ENCODE measurements at regions not wholly inside any gene's neighbourhood (a gene's known extent, or its start where the extent isn't known, plus 50 kb on each side); places are given as distances from the start of the nearest gene placed in this dataset.
A peak's percentile ranks its signal among the peaks of the same experiment; 100 is the strongest.

DNA sequence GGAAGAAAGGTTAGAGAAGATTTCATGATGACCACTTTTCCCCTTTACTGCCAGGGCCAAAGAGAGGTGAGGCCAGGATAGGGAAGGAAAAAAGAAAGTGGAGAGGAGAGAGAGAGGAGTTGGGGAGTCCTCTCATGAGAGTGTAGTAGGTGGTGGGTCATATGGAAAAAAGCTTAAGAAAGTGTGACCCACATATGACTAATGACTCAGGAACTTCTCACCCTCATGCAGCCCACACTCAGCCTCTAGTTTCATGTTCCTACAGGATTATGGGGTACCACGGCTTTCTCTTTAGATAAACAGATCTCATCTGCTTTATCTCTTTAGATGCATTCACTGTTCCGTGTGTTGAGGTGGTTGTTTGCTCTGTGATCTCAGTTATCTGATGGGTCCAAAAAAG is 462.5 kb upstream of the IGFBP3 start:
- FAIRE-seq = no peak
- no peak for DNase-seq (ENCODE audit: low spot score in 2 of 2)

DNA sequence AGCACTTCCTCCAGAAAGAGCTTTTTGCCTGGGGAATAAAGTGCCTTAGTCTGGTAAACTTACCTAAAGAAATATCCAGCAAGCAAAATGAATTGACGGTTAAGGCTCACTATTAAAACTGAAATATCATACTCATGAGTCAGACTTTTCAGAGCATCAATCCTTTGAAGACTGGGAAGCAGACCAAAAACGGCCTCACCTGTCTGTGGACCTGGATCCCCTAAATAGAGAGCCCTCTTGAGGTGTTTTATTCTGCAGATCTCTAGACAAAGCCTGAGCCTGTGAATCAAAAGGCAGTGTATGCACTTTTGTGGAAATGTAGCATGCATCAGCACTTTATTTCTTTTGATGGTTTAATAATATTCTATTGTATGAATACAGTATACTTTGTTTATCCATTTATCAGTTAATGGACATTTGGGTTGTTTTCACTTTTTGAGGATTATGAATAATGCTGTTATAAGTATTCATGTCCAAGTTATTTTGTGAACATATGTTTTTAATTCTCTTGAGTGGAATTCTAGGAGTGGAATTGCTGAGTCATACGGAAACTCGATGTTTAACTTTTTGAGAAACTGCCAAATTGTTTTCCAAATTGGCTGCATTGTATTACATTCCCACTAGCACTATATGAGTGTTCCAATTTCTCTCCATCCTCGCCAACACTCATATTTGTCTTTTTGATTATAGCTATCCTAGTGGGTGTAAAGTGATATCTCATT is 449.0 kb upstream of the IGFBP3 start:
- FAIRE-seq = no peak
- DNase-seq (ENCODE audit: low spot score in 2 of 2) = no peak

DNA sequence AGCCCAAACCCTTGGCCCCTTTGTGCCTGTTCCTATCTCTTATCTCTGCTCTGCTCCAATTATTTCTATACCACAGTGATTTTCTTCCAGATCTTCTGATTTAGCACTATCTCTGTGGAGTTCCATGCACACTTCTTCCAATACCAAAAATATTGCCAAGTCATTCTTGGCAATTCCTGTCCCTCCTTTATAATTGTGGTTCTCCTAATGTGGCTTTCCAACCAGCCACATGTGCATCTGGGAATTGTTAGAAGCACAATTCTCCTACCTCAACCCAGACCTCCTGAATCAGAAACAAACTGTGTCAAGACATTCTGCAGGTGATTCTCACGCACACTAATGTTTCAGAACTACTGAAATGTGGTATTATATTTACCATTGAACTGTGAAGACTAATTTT is 447.8 kb upstream of the IGFBP3 start:
- FAIRE-seq = no peak
- DNase-seq (ENCODE audit: low spot score in 2 of 2) = no peak

- FAIRE-seq (no peak), DNase-seq (ENCODE audit: low spot score in 2 of 2) (no peak)
Measured at GRCh38 chr7:46366526-46366925, 445.5 kb upstream of the IGFBP3 start.

DNA sequence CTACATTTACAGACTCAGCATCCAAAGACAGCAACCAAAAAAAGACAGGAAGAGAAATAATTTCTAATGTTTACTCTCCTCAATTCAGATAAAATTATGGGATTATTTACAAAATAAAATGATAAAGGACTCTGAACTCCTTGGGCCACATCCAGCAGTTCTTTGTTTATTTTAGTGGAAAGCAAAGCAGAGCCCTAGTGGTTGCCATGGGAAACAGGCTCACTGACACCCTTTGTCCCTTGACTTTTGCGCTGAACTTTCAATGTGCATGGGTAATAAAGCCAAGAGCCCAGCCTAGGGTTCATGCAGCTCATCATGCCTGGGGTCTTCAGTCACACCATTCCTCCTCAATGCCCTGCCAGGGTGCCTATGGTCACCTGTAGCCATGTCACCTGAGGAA is 442.6 kb upstream of the IGFBP3 start:
- FAIRE-seq (no peak), DNase-seq (ENCODE audit: low spot score in 2 of 2) (no peak)

- DNase-seq (ENCODE audit: low spot score in 2 of 2) (no peak), FAIRE-seq (no peak)
Measured at GRCh38 chr7:46360811-46361210, 439.7 kb upstream of the IGFBP3 start.

DNA sequence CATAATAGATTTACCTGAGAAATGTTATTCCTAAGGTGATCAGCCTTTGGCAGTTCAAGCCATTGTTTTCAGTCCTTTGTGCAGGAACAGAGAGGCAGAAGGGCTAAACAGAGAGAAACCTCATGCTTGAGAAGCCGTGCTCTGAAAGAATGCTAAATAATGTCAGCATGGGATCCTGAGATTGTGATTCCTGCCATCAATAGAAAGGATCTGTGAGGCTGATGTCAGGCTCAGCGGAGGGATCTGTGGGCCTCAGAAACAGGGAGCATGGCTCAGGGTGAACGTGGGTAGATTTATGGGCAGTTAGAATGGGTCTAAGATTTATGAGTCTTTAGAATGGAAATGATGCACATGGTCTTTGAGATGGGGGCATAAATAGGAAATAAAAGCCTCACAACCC is 439.2 kb upstream of the IGFBP3 start:
- FAIRE-seq (no peak), DNase-seq (ENCODE audit: low spot score in 2 of 2) (no peak)

GRCh38 chr7:46357851-46358250 is 436.8 kb upstream of the IGFBP3 start:
- FAIRE-seq (no peak), DNase-seq (ENCODE audit: low spot score in 2 of 2) (no peak)

DNA sequence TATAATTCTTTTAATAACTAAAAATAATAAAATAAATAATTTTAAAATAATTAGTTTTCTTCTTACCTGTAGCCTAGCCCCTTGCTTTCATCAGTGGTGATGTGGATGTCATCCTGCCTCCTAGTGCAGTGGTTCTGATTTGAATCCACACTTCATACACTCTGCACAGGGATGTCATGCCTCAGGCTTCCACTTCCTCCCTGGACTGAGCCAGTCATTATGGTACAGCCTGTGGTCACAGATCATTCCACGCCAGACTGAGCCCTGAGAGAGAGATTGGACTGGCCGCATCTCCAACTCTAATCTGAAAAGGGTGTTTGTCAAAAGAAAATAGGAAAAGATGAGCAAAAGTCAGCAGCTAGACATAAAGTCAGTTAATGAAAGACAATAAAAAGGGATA is 436.2 kb upstream of the IGFBP3 start:
- FAIRE-seq (no peak), DNase-seq (ENCODE audit: low spot score in 2 of 2) (no peak)

DNA sequence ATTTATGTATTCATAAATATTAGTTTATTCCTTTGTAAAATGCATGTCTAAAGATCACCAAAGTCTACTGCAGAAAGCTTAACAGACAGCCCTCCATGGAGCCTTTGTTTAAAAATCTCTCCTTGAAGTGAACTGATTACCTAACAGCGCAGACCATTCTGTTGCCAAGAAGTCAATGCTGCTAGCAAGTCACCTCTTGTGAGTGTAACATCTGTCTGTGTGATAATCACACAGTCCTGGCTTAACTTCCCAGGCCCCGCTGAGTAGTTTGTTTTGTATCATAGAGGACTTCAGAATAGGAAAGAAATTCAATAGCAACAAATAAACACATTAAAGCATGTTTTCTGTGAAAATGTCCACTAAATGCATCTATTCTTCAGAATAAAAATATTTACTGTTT is 435.3 kb upstream of the IGFBP3 start:
- FAIRE-seq (no peak), DNase-seq (ENCODE audit: low spot score in 2 of 2) (no peak)

GRCh38 chr7:46355331-46355730 is 434.3 kb upstream of the IGFBP3 start:
- DNase-seq (ENCODE audit: low spot score in 2 of 2) = no peak
- FAIRE-seq = no peak

DNA sequence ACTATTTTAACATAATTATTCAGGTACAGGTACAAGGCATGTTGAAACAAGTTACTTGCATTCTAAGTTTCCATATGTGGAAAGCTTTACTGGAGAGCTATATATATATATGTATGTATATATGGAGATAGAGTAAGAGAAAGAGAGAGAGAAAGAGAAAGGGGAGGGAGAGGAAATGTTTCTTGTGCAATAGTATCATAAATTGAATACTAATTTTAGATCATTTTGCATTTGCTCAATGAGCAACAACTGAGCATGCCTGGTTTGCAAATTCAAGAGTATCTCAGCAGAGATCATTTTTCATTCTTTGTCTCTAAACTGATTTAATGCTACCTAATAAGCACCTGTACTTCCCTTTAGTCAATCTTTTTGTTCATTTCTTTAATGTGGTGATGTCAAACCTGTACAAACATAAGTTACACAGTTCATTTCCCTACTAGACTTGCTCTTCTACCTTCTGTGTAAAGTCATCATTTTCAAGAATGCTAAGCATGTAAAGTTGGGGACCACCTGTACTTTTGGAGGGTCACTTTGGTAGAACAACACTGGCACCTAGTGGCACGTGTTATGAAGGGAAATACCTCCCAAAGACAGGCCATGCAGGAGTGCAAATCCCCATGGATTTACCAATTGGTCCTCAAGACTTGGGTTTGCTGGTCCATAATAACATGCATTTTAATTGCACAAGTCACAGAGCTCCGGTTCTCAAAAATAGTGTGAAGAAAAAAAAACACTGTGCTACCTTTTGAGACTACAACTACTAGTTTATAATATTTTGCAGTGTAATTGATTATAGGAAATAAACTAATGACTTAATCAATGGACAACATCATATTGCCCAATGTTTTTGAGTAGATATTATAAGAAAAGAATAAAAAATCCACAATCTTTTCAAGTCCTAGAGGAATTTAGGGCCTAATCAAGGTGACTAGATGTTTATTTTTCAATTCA is 431.2 kb upstream of the IGFBP3 start:
- FAIRE-seq = no peak
- peak in 1 of 2 donors; percentile 46 for DNase-seq (ENCODE audit: low spot score in 2 of 2)

- DNase-seq (ENCODE audit: low spot score in 2 of 2) = no peak
- FAIRE-seq = no peak
Measured at GRCh38 chr7:46349490-46349889, 428.4 kb upstream of the IGFBP3 start.

DNA sequence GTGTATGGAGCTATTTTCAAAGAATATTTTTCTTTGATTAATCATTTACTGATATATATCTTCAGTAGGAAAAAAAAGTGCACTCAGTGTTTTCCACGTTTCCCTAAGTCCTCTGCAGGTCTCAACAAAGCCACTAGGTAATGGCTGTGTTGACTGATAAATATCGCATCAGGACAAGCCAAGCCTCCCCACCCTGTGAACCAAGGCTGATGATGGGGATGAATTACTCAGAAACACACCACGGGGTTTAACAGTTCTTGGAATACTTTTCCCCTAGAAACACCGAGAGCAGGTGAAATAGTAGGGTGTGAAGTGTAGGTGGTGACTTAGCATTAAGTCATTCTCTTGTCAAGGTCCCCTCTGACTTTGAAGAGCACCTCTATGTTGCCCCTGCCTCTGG is 423.5 kb upstream of the IGFBP3 start:
- FAIRE-seq (no peak), DNase-seq (ENCODE audit: low spot score in 2 of 2) (no peak)

GRCh38 chr7:46343802-46344201 is 422.7 kb upstream of the IGFBP3 start:
- DNase-seq (ENCODE audit: low spot score in 2 of 2) (no peak), FAIRE-seq (no peak)

GRCh38 chr7:46322937-46323336 is 401.9 kb upstream of the IGFBP3 start:
- no peak for FAIRE-seq
- DNase-seq (ENCODE audit: low spot score in 2 of 2) = no peak

GRCh38 chr7:46321556-46322205 is 400.6 kb upstream of the IGFBP3 start:
- DNase-seq (ENCODE audit: low spot score in 2 of 2) (no peak), FAIRE-seq (no peak)

- DNase-seq (ENCODE audit: low spot score in 2 of 2) = no peak
Measured at GRCh38 chr7:46320956-46321355, 399.9 kb upstream of the IGFBP3 start.

DNA sequence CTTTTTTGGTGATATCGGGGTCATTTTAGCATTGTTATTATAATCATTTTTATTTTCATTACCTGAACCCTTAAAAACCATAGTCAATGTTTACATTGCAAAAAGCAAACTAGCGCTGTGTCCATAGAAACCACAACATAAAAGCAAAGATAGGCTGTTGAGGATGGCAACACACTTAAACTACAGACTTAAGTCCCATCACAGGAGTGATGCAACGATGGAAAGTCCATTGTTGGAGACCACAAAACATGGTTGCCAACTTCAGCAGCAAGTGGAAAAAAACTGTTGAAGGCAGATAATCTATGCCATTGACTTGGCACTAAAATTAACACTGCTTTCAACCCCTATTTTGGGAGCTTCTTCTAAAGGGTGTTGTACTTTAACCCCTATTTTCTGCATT is 398.8 kb upstream of the IGFBP3 start:
- FAIRE-seq = no peak
- no peak for DNase-seq (ENCODE audit: low spot score in 2 of 2)

More at GRCh38 chr7:46320956-46321355, 399.9 kb upstream of the IGFBP3 start:
- FAIRE-seq = no peak

GRCh38 chr7:46318276-46318675 is 397.2 kb upstream of the IGFBP3 start:
- DNase-seq (ENCODE audit: low spot score in 2 of 2) = no peak
- no peak for FAIRE-seq

DNA sequence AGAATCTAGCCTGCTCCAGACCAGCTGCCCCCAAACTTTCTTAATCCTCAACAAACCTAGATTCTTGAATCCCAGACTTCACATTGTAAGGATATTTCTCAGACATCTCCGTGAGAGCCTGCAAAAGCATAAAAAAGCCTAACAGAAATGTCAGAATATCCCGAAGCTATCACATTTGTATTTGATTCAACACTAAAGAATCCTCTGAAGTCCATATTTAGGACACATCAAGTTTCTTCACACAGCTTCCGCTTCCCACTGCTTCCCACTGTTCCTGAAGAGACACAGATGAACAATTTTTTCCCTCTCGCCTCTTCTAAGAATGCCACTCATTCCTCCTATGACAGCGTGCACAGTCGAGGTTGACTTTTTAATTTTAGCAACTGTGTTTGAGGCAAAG is 396.2 kb upstream of the IGFBP3 start:
- DNase-seq (ENCODE audit: low spot score in 2 of 2) = no peak
- no peak for FAIRE-seq

Measured in frontal cortex (tissue), 3 donors.